Uterus (tissue), 2 donors: ENCODE measurements at regions not wholly inside any gene's neighbourhood (a gene's known extent, or its start where the extent isn't known, plus 50 kb on each side); places are given as distances from the start of the nearest gene placed in this dataset.

ENCODE experiments used
- CTCF ChIP-seq, 4 experiments: fragments of 200-600 bp in 2 of 4; fragments of 450-650 bp in 2 of 4; sonication (generic) in 2 of 4; IDR thresholded peaks; one replicate each; pipeline ENCODE4 v1.5.1; 2016 to 2019; ENCODE audit warnings: antibody characterized with exemption in 4 of 4, mild to moderate bottlenecking in 2 of 4, moderate library complexity in 1 of 4
- POLR2A ChIP-seq, 2 donors: fragments of 450-650 bp; IDR thresholded peaks; one replicate each; pipeline ENCODE4 v1.6.1; 2016; ENCODE audit warnings: antibody characterized with exemption in 2 of 2, mild to moderate bottlenecking in 1 of 2, moderate library complexity in 1 of 2

GRCh38 chr6:125367036-125367782 lies 65.4 kb upstream of the HDDC2 start:
- TF ChIP-seq CTCF (IDR thresholded peaks at IDR 0.05) (no peak), POLR2A (IDR thresholded peaks at IDR 0.05) (no peak)
